Neural crest cell (in vitro differentiated cells): ENCODE measurements at regions not wholly inside any gene's neighbourhood (a gene's known extent, or its start where the extent isn't known, plus 50 kb on each side); places are given as distances from the start of the nearest gene placed in this dataset.

Experiments used
- DNase-seq: peaks from one replicate; pipeline ENCODE4 v3.0.0; 2021; ENCODE audit warnings: low read depth, mixed read lengths, low spot score
- H3K27ac Mint-ChIP-seq: one replicate; pipeline ENCODE4 v1.8.0; 2021; ENCODE audit warnings: mild to moderate bottlenecking, mixed read lengths; ENCODE audit not compliant: unreplicated experiment
- H3K27me3 Mint-ChIP-seq: 2 replicates; pipeline ENCODE4 v1.8.0; 2021; ENCODE audit warnings: low read depth, mild to moderate bottlenecking, mixed read lengths
- H3K36me3 Mint-ChIP-seq: 2 replicates; pipeline ENCODE4 v1.8.0; 2021; ENCODE audit warnings: low read depth, mild to moderate bottlenecking, mixed read lengths
- H3K4me1 Mint-ChIP-seq: 2 replicates; pipeline ENCODE4 v1.8.0; 2021; ENCODE audit warnings: mixed read lengths
- H3K4me3 Mint-ChIP-seq: one replicate; pipeline ENCODE4 v1.8.0; 2021; ENCODE audit warnings: mild to moderate bottlenecking, mixed read lengths
- H3K9me3 Mint-ChIP-seq: 2 replicates; pipeline ENCODE4 v1.8.0; 2021; ENCODE audit warnings: mixed read lengths
- TF ChIP-seq, protein P1 (sequence below): fragments of 200-600 bp; sonication (generic); conservative IDR thresholded peaks from 2 replicates; pipeline ENCODE4 v1.5.0; 2021; ENCODE audit warnings: antibody characterized with exemption, mild to moderate bottlenecking

DNA sequence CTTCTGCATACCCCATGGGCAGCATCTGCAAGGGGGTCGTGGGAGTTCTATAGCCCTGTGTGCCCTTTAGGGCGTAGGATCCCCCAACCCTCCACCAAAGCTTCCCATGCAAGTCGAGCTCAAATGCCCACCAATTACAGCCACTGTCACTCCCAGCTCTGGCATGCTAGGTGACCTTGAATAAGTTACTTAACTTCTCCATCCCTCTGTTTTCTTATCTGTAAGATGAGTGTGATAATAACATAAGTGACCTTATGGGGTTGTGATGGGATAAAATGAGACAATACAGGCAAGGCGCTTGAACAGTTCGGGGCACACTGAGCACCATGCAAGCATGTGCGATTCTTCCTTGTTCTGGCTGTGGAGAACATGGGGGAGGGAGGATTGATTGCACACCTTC lies 74.8 kb upstream of the POMGNT2 start:
- H3K4me1 Mint-ChIP-seq = peaks cover 16% of the 10 kb centered on the region
- no peak for DNase-seq
- H3K36me3 Mint-ChIP-seq = no peaks in the 10 kb centered on the region
- TF ChIP-seq, protein P1, sequence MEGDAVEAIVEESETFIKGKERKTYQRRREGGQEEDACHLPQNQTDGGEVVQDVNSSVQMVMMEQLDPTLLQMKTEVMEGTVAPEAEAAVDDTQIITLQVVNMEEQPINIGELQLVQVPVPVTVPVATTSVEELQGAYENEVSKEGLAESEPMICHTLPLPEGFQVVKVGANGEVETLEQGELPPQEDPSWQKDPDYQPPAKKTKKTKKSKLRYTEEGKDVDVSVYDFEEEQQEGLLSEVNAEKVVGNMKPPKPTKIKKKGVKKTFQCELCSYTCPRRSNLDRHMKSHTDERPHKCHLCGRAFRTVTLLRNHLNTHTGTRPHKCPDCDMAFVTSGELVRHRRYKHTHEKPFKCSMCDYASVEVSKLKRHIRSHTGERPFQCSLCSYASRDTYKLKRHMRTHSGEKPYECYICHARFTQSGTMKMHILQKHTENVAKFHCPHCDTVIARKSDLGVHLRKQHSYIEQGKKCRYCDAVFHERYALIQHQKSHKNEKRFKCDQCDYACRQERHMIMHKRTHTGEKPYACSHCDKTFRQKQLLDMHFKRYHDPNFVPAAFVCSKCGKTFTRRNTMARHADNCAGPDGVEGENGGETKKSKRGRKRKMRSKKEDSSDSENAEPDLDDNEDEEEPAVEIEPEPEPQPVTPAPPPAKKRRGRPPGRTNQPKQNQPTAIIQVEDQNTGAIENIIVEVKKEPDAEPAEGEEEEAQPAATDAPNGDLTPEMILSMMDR = no peak
- no peak overlapping the region for H3K4me3 Mint-ChIP-seq
- H3K9me3 Mint-ChIP-seq = no peaks in the 10 kb centered on the region
- no peak overlapping the region for H3K27ac Mint-ChIP-seq
- H3K27me3 Mint-ChIP-seq = no peaks in the 10 kb centered on the region

DNA sequence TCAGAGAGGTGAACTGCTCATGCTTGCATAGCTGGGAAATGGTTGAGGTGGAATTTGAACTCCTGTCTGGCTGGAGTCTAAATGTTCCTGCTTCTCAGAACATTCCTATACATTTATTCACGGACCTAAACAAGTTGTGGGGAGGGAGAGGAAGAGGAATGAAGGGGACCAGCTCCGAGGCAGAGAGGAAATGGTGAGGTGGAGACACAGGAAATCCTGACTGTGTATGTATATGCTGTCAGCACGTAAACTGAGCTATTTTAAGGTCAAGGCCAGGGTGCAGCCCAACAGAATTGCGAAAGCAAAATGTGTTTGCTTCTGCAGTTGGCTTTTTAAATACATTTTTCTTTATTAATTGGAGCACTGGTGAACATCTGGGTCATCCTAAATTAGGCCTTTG lies 74.1 kb upstream of the POMGNT2 start:
- no peaks in the 10 kb centered on the region for H3K36me3 Mint-ChIP-seq
- TF ChIP-seq, protein P1 = no peak
- H3K9me3 Mint-ChIP-seq = no peaks in the 10 kb centered on the region
- H3K4me1 Mint-ChIP-seq = peaks cover 16% of the 10 kb centered on the region
- no peak overlapping the region for H3K4me3 Mint-ChIP-seq
- no peaks in the 10 kb centered on the region for H3K27me3 Mint-ChIP-seq
- no peak overlapping the region for H3K27ac Mint-ChIP-seq
- no peak for DNase-seq

DNA sequence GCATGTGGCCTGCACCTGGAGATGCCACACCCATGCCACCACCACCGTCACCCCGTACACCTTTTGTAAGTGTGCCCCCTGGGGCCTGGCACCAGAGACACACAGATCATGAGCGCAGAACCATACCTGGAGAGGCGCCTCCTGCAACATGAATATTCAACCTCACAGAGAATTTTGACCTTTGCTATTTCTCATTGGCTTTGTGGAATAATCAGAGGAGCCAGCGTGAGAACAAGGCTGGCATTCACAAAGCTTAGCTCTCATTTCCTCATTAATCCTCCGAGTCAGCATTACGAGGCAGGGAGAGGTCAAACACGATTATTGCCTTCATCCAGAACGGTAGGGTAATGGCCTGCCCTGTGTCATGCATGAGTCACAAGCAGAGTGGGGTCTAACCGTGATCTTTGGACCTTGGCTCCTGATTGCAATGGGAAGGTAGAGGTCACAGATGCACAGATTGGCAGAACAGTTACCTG lies 73.0 kb upstream of the POMGNT2 start:
- Mint-ChIP-seq H3K27me3 (no peaks in the 10 kb centered on the region), H3K4me3 (no peak overlapping the region), H3K27ac (no peak overlapping the region), H3K9me3 (no peaks in the 10 kb centered on the region), H3K4me1 (peaks cover 16% of the 10 kb centered on the region), H3K36me3 (no peaks in the 10 kb centered on the region)
- no peak for DNase-seq
- TF ChIP-seq, protein P1 = no peak

DNA sequence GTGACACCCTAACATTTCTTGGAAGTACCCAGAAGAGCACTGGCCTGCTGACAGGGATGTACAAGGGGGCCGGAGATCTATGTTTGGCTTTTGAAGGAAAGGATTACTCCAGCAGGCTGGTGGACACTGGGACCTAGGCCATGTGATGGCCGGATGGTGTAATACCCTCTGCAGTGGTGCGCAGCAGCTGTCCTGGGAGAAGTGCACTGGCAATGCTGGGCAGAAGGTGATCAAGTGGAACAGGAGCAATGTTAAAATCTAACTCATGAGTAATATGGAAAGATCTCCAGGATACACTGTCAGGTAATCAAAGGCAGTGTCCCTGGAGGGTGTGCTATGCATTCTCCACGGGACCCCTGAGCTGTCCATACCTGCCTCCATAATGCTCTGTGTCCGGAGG lies 71.2 kb upstream of the POMGNT2 start:
- H3K36me3 Mint-ChIP-seq = no peaks in the 10 kb centered on the region
- H3K27ac Mint-ChIP-seq = no peak overlapping the region
- no peaks in the 10 kb centered on the region for H3K27me3 Mint-ChIP-seq
- peaks cover 16% of the 10 kb centered on the region for H3K4me1 Mint-ChIP-seq
- H3K9me3 Mint-ChIP-seq = peaks cover 3% of the 10 kb centered on the region
- TF ChIP-seq, protein P1 = no peak
- H3K4me3 Mint-ChIP-seq = no peak overlapping the region
- no peak for DNase-seq

DNA sequence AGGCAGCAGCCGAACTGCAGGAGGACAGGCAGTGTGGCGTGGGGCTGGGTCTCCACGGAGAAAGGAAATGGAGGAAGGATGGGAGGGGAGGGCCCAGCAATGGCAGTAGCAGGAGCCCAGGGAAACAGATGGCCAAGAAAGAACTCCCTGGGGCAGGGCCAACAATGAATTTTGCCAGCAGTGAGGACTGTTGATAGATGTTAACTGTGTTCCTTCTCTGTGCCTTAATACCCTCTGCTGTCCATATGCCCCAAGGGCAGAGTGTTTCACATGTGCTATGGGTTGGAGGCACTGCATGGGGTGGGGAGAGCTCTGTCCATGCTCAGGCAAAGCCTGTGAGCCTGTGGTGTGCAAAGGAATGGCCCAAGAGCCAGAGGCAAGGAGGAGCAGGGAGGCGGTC lies 70.8 kb upstream of the POMGNT2 start:
- H3K4me1 Mint-ChIP-seq = peaks cover 16% of the 10 kb centered on the region
- no peak for DNase-seq

More for the DNA sequence above, 70.8 kb upstream of the POMGNT2 start:
- TF ChIP-seq, protein P1 = no peak
- H3K27ac Mint-ChIP-seq = no peak overlapping the region
- no peaks in the 10 kb centered on the region for H3K27me3 Mint-ChIP-seq
- H3K4me3 Mint-ChIP-seq = no peak overlapping the region
- peaks cover 3% of the 10 kb centered on the region for H3K9me3 Mint-ChIP-seq
- H3K36me3 Mint-ChIP-seq = no peaks in the 10 kb centered on the region
